ENCODE measurements at regions not wholly inside any gene's neighbourhood (a gene's known extent, or its start where the extent isn't known, plus 50 kb on each side); places are given as distances from the start of the nearest gene placed in this dataset.
A peak's percentile ranks its signal among the peaks of the same experiment; 100 is the strongest.
"Not testable (repeated sequence)": the region's sequence is repeated elsewhere in the genome, so short reads cannot be mapped to it uniquely, and the experiment has no call there.

DNA sequence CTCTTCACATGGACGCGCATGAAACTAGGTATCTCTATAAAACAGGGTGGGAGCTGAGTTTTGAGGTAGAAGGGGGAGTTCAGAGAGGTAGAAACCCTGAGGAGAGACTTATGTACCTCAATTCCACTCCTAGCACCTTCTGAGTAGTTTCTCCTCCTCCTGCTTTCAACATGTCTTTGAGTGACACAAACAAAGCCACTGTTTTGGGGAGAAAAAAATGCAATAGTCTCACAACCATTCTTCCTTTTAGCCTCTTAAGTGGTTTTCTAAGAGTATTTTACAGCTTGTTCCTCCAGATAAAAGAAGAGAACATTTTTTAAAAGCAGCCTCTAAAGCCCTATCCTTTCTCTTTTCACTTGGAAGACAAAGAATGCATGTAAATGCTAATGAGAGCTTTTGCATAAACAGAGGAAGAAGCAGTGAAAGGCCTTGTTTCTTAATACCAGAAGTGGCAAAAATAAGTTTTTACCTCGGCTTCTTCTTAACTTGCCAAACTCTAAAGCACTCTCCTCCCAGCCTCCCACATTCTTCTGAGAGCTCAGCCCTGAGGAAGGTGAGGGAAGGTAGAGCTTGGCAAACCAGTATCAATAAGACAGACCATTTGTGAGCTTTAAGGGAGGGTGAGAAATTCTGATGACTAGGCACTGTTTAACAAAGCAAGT lies 1304.4 kb upstream of the ACVR2A start:
- no peaks in the 10 kb centered on the region for H3K27me3 ChIP-seq (ENCODE audit: control insufficient read depth, insufficient read depth, low read length)
- H3K9ac ChIP-seq (ENCODE audit: low read length), result peak overlapping the region; percentile 74
- peaks cover 11% of the 10 kb centered on the region; the same call in 1 of the 2 replicates for H3K36me3 ChIP-seq (ENCODE audit: control insufficient read depth, insufficient read depth, low read length)
- peaks cover 28% of the 10 kb centered on the region for H3K4me1 ChIP-seq (ENCODE audit: control insufficient read depth, insufficient read depth, low read length)
- H3K9me3 ChIP-seq (ENCODE audit: control insufficient read depth, insufficient read depth, low read depth, low read length), result peaks cover 22% of the 10 kb centered on the region
- H3K4me3 ChIP-seq (ENCODE audit: low read depth, low read length), result no peak overlapping the region
- H3K27ac ChIP-seq (ENCODE audit: low read depth, low read length), result peak overlapping the region; percentile 87

DNA sequence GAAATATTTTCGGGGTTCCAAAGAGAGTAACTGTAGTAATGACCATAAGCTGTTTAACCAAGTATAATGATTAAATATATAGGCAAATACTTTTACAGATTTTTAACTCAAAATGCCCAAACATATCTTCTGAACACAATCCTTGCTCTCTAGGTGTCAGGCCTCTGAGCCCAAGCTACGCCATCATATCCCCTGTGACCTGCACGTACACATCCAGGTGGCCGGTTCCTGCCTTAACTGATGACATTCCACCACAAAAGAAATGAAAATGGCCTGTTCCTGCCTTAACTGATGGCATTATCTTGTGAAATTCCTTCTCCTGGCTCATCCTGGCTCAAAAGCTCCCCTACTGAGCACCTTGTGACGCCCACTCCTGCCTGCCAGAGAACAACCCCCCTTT lies 1305.1 kb upstream of the ACVR2A start:
- H3K27me3 ChIP-seq (ENCODE audit: control insufficient read depth, insufficient read depth, low read length); H3K4me3 ChIP-seq (ENCODE audit: low read depth, low read length): not testable (repeated sequence)
- H3K27ac ChIP-seq (ENCODE audit: low read depth, low read length), result peak overlapping the region; percentile 99
- peak overlapping the region; percentile 74 for H3K9ac ChIP-seq (ENCODE audit: low read length)
- peaks cover 11% of the 10 kb centered on the region; the same call in 1 of the 2 replicates for H3K36me3 ChIP-seq (ENCODE audit: control insufficient read depth, insufficient read depth, low read length)
- peaks cover 18% of the 10 kb centered on the region for H3K9me3 ChIP-seq (ENCODE audit: control insufficient read depth, insufficient read depth, low read depth, low read length)
- peaks cover 28% of the 10 kb centered on the region for H3K4me1 ChIP-seq (ENCODE audit: control insufficient read depth, insufficient read depth, low read length)

GRCh38 chr2:146537477-146537876 lies 1307.4 kb upstream of the ACVR2A start:
- Histone ChIP-seq H3K9ac (ENCODE audit: low read length) (no peak overlapping the region), H3K27me3 (ENCODE audit: control insufficient read depth, insufficient read depth, low read length) (no peaks in the 10 kb centered on the region), H3K27ac (ENCODE audit: low read depth, low read length) (no peak overlapping the region), H3K36me3 (ENCODE audit: control insufficient read depth, insufficient read depth, low read length) (peaks cover 11% of the 10 kb centered on the region; the same call in 1 of the 2 replicates), H3K9me3 (ENCODE audit: control insufficient read depth, insufficient read depth, low read depth, low read length) (peaks cover 16% of the 10 kb centered on the region), H3K4me3 (ENCODE audit: low read depth, low read length) (no peak overlapping the region), H3K4me1 (ENCODE audit: control insufficient read depth, insufficient read depth, low read length) (peaks cover 22% of the 10 kb centered on the region)

DNA sequence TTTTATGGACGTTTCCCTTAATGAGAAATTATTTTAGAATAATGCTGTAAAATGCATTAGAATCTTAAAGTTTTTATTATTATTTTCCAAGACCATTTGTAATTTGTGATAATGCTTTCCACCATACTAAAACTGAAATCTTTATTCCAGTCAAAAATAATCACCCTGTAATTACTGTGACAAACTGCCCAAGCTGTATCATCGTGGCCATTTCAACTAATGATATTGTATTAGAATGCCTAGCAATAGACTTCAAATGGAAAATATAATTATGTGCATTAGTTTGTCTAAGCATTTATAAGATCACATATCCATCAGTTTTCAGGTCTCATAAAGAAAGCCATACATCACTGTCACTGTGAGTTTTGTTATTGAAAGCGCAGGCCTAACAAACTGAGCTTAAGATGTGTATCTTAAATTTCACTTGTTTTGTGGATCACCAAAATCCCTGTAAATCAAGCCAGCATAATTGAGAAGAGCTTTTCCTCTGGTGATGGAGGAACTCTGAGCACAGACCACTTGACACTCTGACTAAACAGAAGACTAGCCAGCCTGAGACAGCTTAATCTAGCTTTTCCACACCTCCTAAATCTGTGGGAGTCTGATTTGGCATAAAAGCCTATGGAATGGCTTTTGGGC lies 1312.2 kb upstream of the ACVR2A start:
- no peaks in the 10 kb centered on the region for H3K4me1 ChIP-seq (ENCODE audit: control insufficient read depth, insufficient read depth, low read length)
- peaks cover 11% of the 10 kb centered on the region; the same call in 1 of the 2 replicates for H3K36me3 ChIP-seq (ENCODE audit: control insufficient read depth, insufficient read depth, low read length)
- peaks cover 13% of the 10 kb centered on the region for H3K9me3 ChIP-seq (ENCODE audit: control insufficient read depth, insufficient read depth, low read depth, low read length)
- no peaks in the 10 kb centered on the region for H3K27me3 ChIP-seq (ENCODE audit: control insufficient read depth, insufficient read depth, low read length)
- no peak overlapping the region for H3K27ac ChIP-seq (ENCODE audit: low read depth, low read length)
- H3K4me3 ChIP-seq (ENCODE audit: low read depth, low read length), result no peak overlapping the region
- H3K9ac ChIP-seq (ENCODE audit: low read length), result no peak overlapping the region

GRCh38 chr2:146532009-146532408 lies 1312.8 kb upstream of the ACVR2A start:
- Histone ChIP-seq H3K27ac (ENCODE audit: low read depth, low read length) (no peak overlapping the region), H3K27me3 (ENCODE audit: control insufficient read depth, insufficient read depth, low read length) (no peaks in the 10 kb centered on the region), H3K4me1 (ENCODE audit: control insufficient read depth, insufficient read depth, low read length) (no peaks in the 10 kb centered on the region), H3K9me3 (ENCODE audit: control insufficient read depth, insufficient read depth, low read depth, low read length) (peaks cover 18% of the 10 kb centered on the region), H3K4me3 (ENCODE audit: low read depth, low read length) (no peak overlapping the region), H3K9ac (ENCODE audit: low read length) (no peak overlapping the region), H3K36me3 (ENCODE audit: control insufficient read depth, insufficient read depth, low read length) (peaks cover 14% of the 10 kb centered on the region; the same call in 1 of the 2 replicates)

GRCh38 chr2:146530886-146531285 lies 1313.9 kb upstream of the ACVR2A start:
- peaks cover 11% of the 10 kb centered on the region; the same call in 1 of the 2 replicates for H3K36me3 ChIP-seq (ENCODE audit: control insufficient read depth, insufficient read depth, low read length)
- H3K9me3 ChIP-seq (ENCODE audit: control insufficient read depth, insufficient read depth, low read depth, low read length), result peaks cover 17% of the 10 kb centered on the region
- no peaks in the 10 kb centered on the region for H3K27me3 ChIP-seq (ENCODE audit: control insufficient read depth, insufficient read depth, low read length)
- H3K4me3 ChIP-seq (ENCODE audit: low read depth, low read length), result no peak overlapping the region
- no peaks in the 10 kb centered on the region for H3K4me1 ChIP-seq (ENCODE audit: control insufficient read depth, insufficient read depth, low read length)
- no peak overlapping the region for H3K27ac ChIP-seq (ENCODE audit: low read depth, low read length)
- H3K9ac ChIP-seq (ENCODE audit: low read length), result no peak overlapping the region

GRCh38 chr2:146527166-146527565 lies 1317.7 kb upstream of the ACVR2A start:
- H3K27me3 ChIP-seq (ENCODE audit: control insufficient read depth, insufficient read depth, low read length), result no peaks in the 10 kb centered on the region
- H3K4me3 ChIP-seq (ENCODE audit: low read depth, low read length), result no peak overlapping the region
- H3K9me3 ChIP-seq (ENCODE audit: control insufficient read depth, insufficient read depth, low read depth, low read length), result peaks cover 17% of the 10 kb centered on the region
- peaks cover 10% of the 10 kb centered on the region; the same call in 1 of the 2 replicates for H3K36me3 ChIP-seq (ENCODE audit: control insufficient read depth, insufficient read depth, low read length)
- H3K4me1 ChIP-seq (ENCODE audit: control insufficient read depth, insufficient read depth, low read length), result no peaks in the 10 kb centered on the region
- H3K9ac ChIP-seq (ENCODE audit: low read length), result no peak overlapping the region
- no peak overlapping the region for H3K27ac ChIP-seq (ENCODE audit: low read depth, low read length)

DNA sequence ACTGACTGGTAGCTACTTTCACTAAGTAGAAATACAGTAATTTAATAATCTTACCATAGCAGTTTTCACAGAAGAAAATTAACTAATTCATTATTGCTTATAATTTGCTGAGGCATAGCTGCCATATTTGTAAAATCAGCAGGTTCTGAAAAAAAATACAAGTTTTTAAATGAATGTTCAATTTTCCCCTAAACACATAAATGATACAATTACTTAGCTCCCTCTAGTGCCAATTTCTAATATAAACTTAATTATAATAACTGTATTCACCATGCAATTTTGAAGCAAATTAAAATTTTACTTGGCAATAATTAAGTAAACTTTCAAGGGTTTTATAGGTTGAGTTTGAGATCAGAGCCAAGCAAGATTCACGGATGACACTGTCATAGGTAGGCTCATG lies 1321.6 kb upstream of the ACVR2A start:
- no peaks in the 10 kb centered on the region for H3K27me3 ChIP-seq (ENCODE audit: control insufficient read depth, insufficient read depth, low read length)
- H3K27ac ChIP-seq (ENCODE audit: low read depth, low read length), result no peak overlapping the region
- no peak overlapping the region for H3K9ac ChIP-seq (ENCODE audit: low read length)
- no peaks in the 10 kb centered on the region for H3K4me1 ChIP-seq (ENCODE audit: control insufficient read depth, insufficient read depth, low read length)
- H3K4me3 ChIP-seq (ENCODE audit: low read depth, low read length), result no peak overlapping the region
- H3K36me3 ChIP-seq (ENCODE audit: control insufficient read depth, insufficient read depth, low read length), result peaks cover 10% of the 10 kb centered on the region; the same call in 1 of the 2 replicates
- H3K9me3 ChIP-seq (ENCODE audit: control insufficient read depth, insufficient read depth, low read depth, low read length), result peaks cover 17% of the 10 kb centered on the region

- H3K36me3 ChIP-seq (ENCODE audit: control insufficient read depth, insufficient read depth, low read length), result no peaks in the 10 kb centered on the region
These were observed 1338.0 kb upstream of the ACVR2A start for GRCh38 chr2:146506851-146507250.

DNA sequence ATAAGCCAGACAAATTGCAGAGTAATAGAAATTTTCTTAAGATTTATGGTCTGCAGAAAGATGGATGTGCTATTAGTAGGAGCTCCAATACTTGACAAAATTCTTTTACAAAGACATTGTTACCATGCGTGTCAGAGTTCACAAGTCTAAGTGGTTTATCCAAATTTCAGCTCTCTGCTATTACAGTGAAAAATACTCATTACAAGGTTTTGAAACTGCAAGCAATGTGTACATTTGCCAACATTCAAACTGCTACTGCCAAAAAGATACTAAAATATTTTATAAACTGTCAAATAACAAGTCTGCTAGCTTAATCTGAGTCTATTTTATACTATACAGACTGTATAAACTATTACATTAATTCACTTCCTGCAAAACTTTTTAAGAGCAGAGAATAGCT lies 1341.5 kb upstream of the ACVR2A start:
- H3K36me3 ChIP-seq (ENCODE audit: control insufficient read depth, insufficient read depth, low read length), result no peaks in the 10 kb centered on the region
- H3K9me3 ChIP-seq (ENCODE audit: control insufficient read depth, insufficient read depth, low read depth, low read length), result no peaks in the 10 kb centered on the region; the same call in 1 of the 2 replicates
- no peak overlapping the region for H3K9ac ChIP-seq (ENCODE audit: low read length)
- H3K27ac ChIP-seq (ENCODE audit: low read depth, low read length), result no peak overlapping the region
- H3K27me3 ChIP-seq (ENCODE audit: control insufficient read depth, insufficient read depth, low read length), result no peaks in the 10 kb centered on the region
- H3K4me1 ChIP-seq (ENCODE audit: control insufficient read depth, insufficient read depth, low read length), result peaks cover 7% of the 10 kb centered on the region; the same call in 1 of the 2 replicates
- H3K4me3 ChIP-seq (ENCODE audit: low read depth, low read length), result no peak overlapping the region

More at GRCh38 chr2:146506851-146507250, 1338.0 kb upstream of the ACVR2A start:
- Histone ChIP-seq H3K9ac (ENCODE audit: low read length) (no peak overlapping the region), H3K27ac (ENCODE audit: low read depth, low read length) (no peak overlapping the region), H3K4me3 (ENCODE audit: low read depth, low read length) (no peak overlapping the region), H3K4me1 (ENCODE audit: control insufficient read depth, insufficient read depth, low read length) (no peaks in the 10 kb centered on the region), H3K27me3 (ENCODE audit: control insufficient read depth, insufficient read depth, low read length) (no peaks in the 10 kb centered on the region), H3K9me3 (ENCODE audit: control insufficient read depth, insufficient read depth, low read depth, low read length) (no peaks in the 10 kb centered on the region)

DNA sequence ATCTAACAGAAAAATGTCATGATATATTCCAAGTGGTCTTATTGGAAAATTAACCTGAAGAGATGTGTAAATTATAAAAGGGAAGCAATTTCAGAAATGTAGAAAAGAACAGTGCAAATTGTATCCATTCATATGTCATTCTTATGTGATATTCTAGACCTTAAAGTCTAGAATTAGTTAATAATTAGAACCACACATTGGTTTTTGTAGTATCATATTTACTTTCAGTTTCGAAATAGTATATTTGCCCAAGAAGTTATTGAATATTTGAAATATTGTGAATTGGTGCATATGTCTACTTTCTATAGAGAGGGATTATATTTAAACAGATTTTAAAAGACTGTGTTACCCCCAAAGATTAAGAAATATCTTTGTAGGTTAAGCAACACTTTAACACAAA lies 1348.6 kb upstream of the ACVR2A start:
- peaks cover 27% of the 10 kb centered on the region for H3K9me3 ChIP-seq (ENCODE audit: control insufficient read depth, insufficient read depth, low read depth, low read length)
- peaks cover 7% of the 10 kb centered on the region; the same call in 1 of the 2 replicates for H3K4me1 ChIP-seq (ENCODE audit: control insufficient read depth, insufficient read depth, low read length)
- no peak overlapping the region for H3K9ac ChIP-seq (ENCODE audit: low read length)
- H3K27me3 ChIP-seq (ENCODE audit: control insufficient read depth, insufficient read depth, low read length), result no peaks in the 10 kb centered on the region
- H3K36me3 ChIP-seq (ENCODE audit: control insufficient read depth, insufficient read depth, low read length), result no peaks in the 10 kb centered on the region
- no peak overlapping the region for H3K4me3 ChIP-seq (ENCODE audit: low read depth, low read length)
- no peak overlapping the region for H3K27ac ChIP-seq (ENCODE audit: low read depth, low read length)

All from HUES6 (cell line).